Inferior parietal cortex (tissue), 1 donor: ENCODE measurements at regions not wholly inside any gene's neighbourhood (a gene's known extent, or its start where the extent isn't known, plus 50 kb on each side); places are given as distances from the start of the nearest gene placed in this dataset.
"Not testable (repeated sequence)": the region's sequence is repeated elsewhere in the genome, so short reads cannot be mapped to it uniquely, and the experiment has no call there.

Experiments used
- DNase-seq: peaks from one replicate; pipeline ENCODE4 v3.0.0-alpha.2; 2016; ENCODE audit errors: extremely low spot score

GRCh38 chr9:66046992-66047391 lies 310.0 kb downstream of the FOXD4L4 start:
- not testable (repeated sequence) for DNase-seq

DNA sequence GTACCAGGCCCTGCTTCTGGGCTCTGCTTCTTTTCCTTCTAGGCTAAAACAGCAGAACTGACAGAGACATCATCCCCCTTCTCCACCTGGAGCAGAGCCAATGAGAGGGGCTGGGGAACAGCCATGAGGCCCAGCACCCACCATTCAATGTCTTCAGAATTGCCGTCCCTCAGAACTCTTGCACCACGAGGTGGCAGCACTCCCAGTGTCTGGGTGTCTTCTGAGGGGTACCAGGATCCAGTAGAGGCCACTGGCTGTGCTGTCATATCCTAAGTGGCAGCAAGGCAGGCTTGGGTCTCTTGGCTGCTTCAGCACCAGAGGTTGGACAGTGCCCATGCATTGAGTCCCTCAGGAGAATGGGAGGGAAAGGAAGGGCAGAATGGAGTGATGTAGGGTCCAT lies 312.8 kb downstream of the FOXD4L4 start:
- not testable (repeated sequence) for DNase-seq

GRCh38 chr9:66054705-66055104 lies 317.8 kb downstream of the FOXD4L4 start:
- not testable (repeated sequence) for DNase-seq

GRCh38 chr9:66060681-66061080 lies 323.7 kb downstream of the FOXD4L4 start:
- not testable (repeated sequence) for DNase-seq

- DNase-seq, result not testable (repeated sequence)
Observed at GRCh38 chr9:66063822-66064221, 326.9 kb downstream of the FOXD4L4 start.

- DNase-seq, result not testable (repeated sequence)
Observed at GRCh38 chr9:66065735-66066134, 328.8 kb downstream of the FOXD4L4 start.

GRCh38 chr9:66067231-66067630 lies 330.3 kb downstream of the FOXD4L4 start:
- DNase-seq, result peak; percentile 0

DNA sequence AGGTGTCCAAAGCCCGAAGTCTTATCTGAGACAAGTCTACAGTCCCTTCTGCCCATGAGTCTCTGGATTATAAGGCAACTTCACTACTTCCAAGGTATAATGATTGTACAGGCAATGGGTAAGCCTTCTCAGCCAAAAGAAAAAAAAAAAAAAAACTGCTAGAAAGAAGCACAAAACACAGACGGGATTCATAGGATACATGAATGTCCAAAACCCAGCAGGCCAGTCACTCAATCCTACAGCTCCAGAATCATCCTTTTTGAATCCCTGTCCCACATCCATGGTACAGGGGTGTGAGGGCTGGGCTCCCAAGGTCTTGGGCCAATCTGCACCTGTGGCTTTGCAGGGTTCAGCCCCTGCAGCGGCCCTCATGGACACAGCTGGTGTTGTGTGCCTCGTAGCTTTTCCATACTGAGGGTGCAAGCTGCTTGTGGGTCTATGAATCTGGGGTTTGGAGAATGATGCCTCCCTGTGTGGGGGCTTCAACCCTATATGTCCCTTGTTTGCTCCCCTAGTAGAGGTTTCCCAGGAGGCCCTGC lies 331.6 kb downstream of the FOXD4L4 start:
- peak; percentile 1 for DNase-seq

- DNase-seq, result not testable (repeated sequence)
Observed at GRCh38 chr9:66069025-66069424, 332.1 kb downstream of the FOXD4L4 start.

DNA sequence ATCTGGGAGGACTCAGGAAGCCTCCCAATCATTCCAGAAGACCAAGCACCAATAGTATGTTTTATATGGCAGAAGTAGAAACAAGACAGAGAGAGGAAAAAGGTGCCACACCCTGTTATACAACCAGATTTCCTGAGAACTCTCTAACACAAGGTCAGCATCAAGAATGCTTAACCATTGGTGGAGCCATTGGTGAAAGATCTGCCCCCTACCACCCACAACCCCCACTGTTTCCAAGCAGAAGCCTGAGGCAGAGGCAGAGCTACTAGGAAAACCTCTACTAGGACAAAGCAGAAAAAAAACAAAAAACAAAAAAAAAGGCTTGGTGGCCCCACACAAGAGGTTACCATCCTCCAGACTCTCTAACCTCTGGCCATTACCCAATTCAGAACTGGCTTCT lies 336.2 kb downstream of the FOXD4L4 start:
- DNase-seq, result not testable (repeated sequence)

DNA sequence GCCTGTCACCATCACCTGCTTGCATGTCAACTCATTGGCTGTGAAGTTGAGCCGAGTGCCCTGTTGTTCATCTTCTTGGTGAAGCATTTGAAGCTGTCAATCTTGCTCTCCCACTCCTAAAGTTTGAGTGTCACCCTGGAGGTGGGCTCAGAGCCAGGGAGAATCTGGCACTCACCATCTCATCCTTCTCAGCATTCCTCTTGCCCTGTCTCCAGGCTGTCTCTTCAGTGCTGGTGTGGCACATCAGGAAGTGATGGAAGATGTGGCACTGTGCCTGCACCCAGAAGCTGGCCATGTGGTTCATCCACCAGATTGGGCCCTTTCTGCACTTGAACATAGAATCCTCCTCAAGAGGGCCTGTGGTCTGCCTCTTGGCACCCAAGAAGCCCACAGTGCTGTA lies 345.9 kb downstream of the FOXD4L4 start:
- DNase-seq, result not testable (repeated sequence)
